HepG2 (cell line): ENCODE measurements at regions not wholly inside any gene's neighbourhood (a gene's known extent, or its start where the extent isn't known, plus 50 kb on each side); places are given as distances from the start of the nearest gene placed in this dataset.
"Not testable (repeated sequence)": the region's sequence is repeated elsewhere in the genome, so short reads cannot be mapped to it uniquely, and the experiment has no call there.

Experiments
- ATAC-seq: fragments of 200-7000 bp; cut with Tn5 transposase; 3 replicates; pipeline ENCODE4 v1.9.1; 2020; ENCODE audit warnings: mild to moderate bottlenecking, moderate library complexity
- BruUV-seq: library from RNA; stranded (reverse); fragments of 400-500 nt; replicated peaks from 2 replicates; lab custom pipeline; 2021; lab: Mats Ljungman, UMichigan
- CTCF ChIA-PET: fragments of 300-600 bp; formaldehyde crosslinking; extraction: SDS; loops from one replicate; lab custom pipeline; 2021; ENCODE audit warnings: low total read pairs, inconsistent platforms, low intra/inter-chr PET ratio; lab: Yijun Ruan, JAX
- POLR2A ChIA-PET: fragments of 350-600 bp; sonication (Branson Sonifier 250); formaldehyde crosslinking; loops from one replicate; lab custom pipeline; 2020; ENCODE audit warnings: antibody characterized with exemption, inconsistent platforms; lab: Yijun Ruan, JAX
- DNase-seq: peaks from one replicate; pipeline ENCODE4 v3.0.0-alpha.2; 2015; ENCODE audit warnings: low spot score
- FAIRE-seq: peaks from 3 replicates; lab custom pipeline; 2011; peaks lifted over from hg19 to GRCh38; lab: Jason Lieb, UNC
- H2AFZ ChIP-seq: one replicate; pipeline ENCODE4 v1.6.1; 2011; ENCODE audit warnings: low read length, inconsistent platforms
- H3K27ac ChIP-seq: fragments of 300-600 bp; 3 replicates; pipeline ENCODE4 v1.8.0; 2011; ENCODE audit warnings: mixed run types, mild to moderate bottlenecking, mixed read lengths, low read length, inconsistent platforms; ENCODE audit not compliant: insufficient read depth; ENCODE audit errors: extremely low read length
- H3K27me3 ChIP-seq, 2 experiments: fragments of 200-600 bp in 1 of 2; 2 replicates in 1 of 2; 3 replicates in 1 of 2; pipeline versions ENCODE4 v1.6.0 to v1.8.0; 2011; ENCODE audit warnings: low read length in 2 of 2, mild to moderate bottlenecking in 2 of 2, moderate library complexity in 2 of 2, inconsistent platforms in 1 of 2; ENCODE audit not compliant: insufficient read depth in 2 of 2, control insufficient read depth in 1 of 2
- H3K36me3 ChIP-seq, 2 experiments: fragments of 200-600 bp in 1 of 2; replicated peaks in 1 of 2; 2 replicates in 1 of 2; 3 replicates in 1 of 2; pipeline versions ENCODE4 v1.5.1 to v1.8.0; 2011; ENCODE audit warnings: low read length in 2 of 2, inconsistent platforms in 1 of 2; ENCODE audit not compliant: insufficient read depth in 2 of 2, control insufficient read depth in 1 of 2
- H3K4me1 ChIP-seq: 2 replicates; pipeline ENCODE4 v1.5.1; 2012; ENCODE audit warnings: low read length, inconsistent platforms; ENCODE audit not compliant: insufficient read depth
- H3K4me2 ChIP-seq: 2 replicates; pipeline ENCODE4 v1.6.0; 2011; ENCODE audit warnings: low read depth, low read length, inconsistent platforms
- H3K4me3 ChIP-seq, 3 experiments: fragments of 200-600 bp in 1 of 3; sonication (generic), shearing (Covaris generic) in 1 of 3; replicated peaks in 1 of 3; 2 replicates each; pipeline ENCODE4 v1.5.1; 2011 to 2016; ENCODE audit warnings: low read length in 3 of 3, inconsistent platforms in 2 of 3, low read depth in 2 of 3, mild to moderate bottlenecking in 2 of 3, control low read depth in 1 of 3, mixed read lengths in 1 of 3; ENCODE audit not compliant: insufficient read depth in 1 of 3
- H3K79me2 ChIP-seq: one replicate; pipeline ENCODE4 v1.6.1; 2011; ENCODE audit warnings: low read length, inconsistent platforms; ENCODE audit not compliant: insufficient read depth
- H3K9ac ChIP-seq: 2 replicates; pipeline ENCODE4 v1.6.0; 2011; ENCODE audit warnings: mild to moderate bottlenecking, low read depth, low read length, inconsistent platforms; ENCODE audit not compliant: insufficient read depth
- H3K9me3 ChIP-seq: 2 replicates; pipeline ENCODE4 v1.5.1; 2012; ENCODE audit warnings: mild to moderate bottlenecking, low read length
- H4K20me1 ChIP-seq: 2 replicates; pipeline ENCODE4 v1.6.0; 2011; ENCODE audit warnings: inconsistent platforms, mild to moderate bottlenecking, low read length, moderate library complexity; ENCODE audit not compliant: insufficient read depth
- EEA1 ChIP-seq: sonication (generic); formaldehyde crosslinking; IDR thresholded peaks from 2 replicates; pipeline ENCODE4 v1.5.1; 2020; ENCODE audit warnings: mild to moderate bottlenecking, missing genetic modification reagents, borderline replicate concordance
- EZH2 ChIP-seq: conservative IDR thresholded peaks from 2 replicates; pipeline ENCODE4 v1.6.1; 2012; ENCODE audit warnings: mild to moderate bottlenecking, low read depth, low read length, moderate library complexity
- SALL1 ChIP-seq: sonication (generic); formaldehyde crosslinking; IDR thresholded peaks from 2 replicates; pipeline ENCODE4 v1.8.0; 2022; ENCODE audit warnings: mild to moderate bottlenecking, missing genetic modification reagents
- ZBTB1 ChIP-seq: sonication (generic); formaldehyde crosslinking; IDR thresholded peaks from 2 replicates; pipeline ENCODE4 v1.4.0; 2020; ENCODE audit warnings: missing genetic modification reagents, borderline replicate concordance
- ZNF205 ChIP-seq: IDR thresholded peaks from 2 replicates; pipeline ENCODE4 v1.6.1; 2018; ENCODE audit warnings: missing biosample characterization, missing genetic modification reagents
- ZNF598 ChIP-seq: sonication (generic); formaldehyde crosslinking; IDR thresholded peaks from 2 replicates; pipeline ENCODE4 v1.5.1; 2020; ENCODE audit warnings: mild to moderate bottlenecking, missing genetic modification reagents, borderline replicate concordance
- WGBS: methylation state at CpG from one replicate; pipeline ENCODE4 v1.1.6; 2017; ENCODE audit warnings: low lambda C conversion rate; 5-methylcytosine and 5-hydroxymethylcytosine counted together
- in situ Hi-C: cut with HindIII; loops from 2 replicates; pipeline ENCODE4 v1.10.0; 2017; ENCODE audit warnings: low pct_unique_long_range_greater_than_20kb; ENCODE audit not compliant: extremely low pct_ligation_motif_present
- intact Hi-C: fragments of 100-400 bp; cut with micrococcal nuclease; formaldehyde crosslinking; loops from one replicate; pipeline ENCODE4 v1.10.0; 2022; ENCODE audit not compliant: unreplicated experiment

DNA sequence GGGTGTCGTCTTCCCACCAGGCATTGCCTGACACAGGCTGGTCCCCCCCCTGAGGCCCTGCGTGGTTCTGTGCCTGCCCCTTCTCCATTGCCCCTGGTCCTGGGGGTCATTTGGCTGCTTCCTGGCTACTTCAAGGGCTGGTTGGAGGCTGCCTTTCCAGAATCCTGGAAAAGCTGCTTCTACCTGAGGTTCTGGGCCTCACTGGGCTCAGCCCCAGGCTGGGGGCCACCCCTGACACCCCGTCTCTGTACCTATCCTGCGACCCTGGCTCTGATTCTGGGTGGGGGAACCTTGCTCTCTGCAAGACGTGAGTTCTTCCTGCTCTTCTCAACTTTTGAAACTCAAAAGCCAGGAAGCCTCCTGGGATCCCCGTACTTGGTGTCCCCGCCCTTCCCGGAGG is 149.3 kb upstream of the PTPN1 start:
- H3K4me3 ChIP-seq: no peak overlapping the region
- no peaks in the 10 kb centered on the region for H3K79me2 ChIP-seq
- ATAC-seq: no peak; the same call in 1 of the 3 replicates
- DNase-seq: no peak
- peaks cover 8 to 64% of the 10 kb centered on the region in 2 experiments for H3K27me3 ChIP-seq
- peaks cover 88% of the 10 kb centered on the region for H3K4me1 ChIP-seq
- ChIA-PET CTCF (no interaction called here), POLR2A (interaction anchor here (1.0 kb wide), 1 partner anchor 12 kb away, joined by 3 read pairs; no protein-coding TSS in a partner anchor)
- FAIRE-seq: no peak
- WGBS: 43% methylated on average over 8 of the region's 8 CpGs
- BruUV-seq: no TSS peak
- H3K27ac ChIP-seq: no peak overlapping the region
- no peaks in the 10 kb centered on the region for H4K20me1 ChIP-seq
- no peak overlapping the region for H2AFZ ChIP-seq
- no peak overlapping the region for H3K9ac ChIP-seq
- intact Hi-C loops (no loop called here), in situ Hi-C loops (no loop called here)
- no peak overlapping the region for H3K4me2 ChIP-seq
- H3K36me3 ChIP-seq: no peaks in the 10 kb centered on the region
- TF ChIP-seq ZBTB1 (CRISPR knock-in tag) (no peak), ZNF205 (CRISPR knock-in tag) (no peak), EEA1 (peak; percentile 70; the same call in 1 of the 2 replicates), EZH2 (0 out of 2 replicates have a peak, but pooled peaks have one; percentile 26), SALL1 (CRISPR knock-in tag) (0 out of 2 replicates have a peak, but pooled peaks have one; percentile 14), ZNF598 (0 out of 2 replicates have a peak, but pooled peaks have one; percentile 46)
- no peaks in the 10 kb centered on the region for H3K9me3 ChIP-seq

DNA sequence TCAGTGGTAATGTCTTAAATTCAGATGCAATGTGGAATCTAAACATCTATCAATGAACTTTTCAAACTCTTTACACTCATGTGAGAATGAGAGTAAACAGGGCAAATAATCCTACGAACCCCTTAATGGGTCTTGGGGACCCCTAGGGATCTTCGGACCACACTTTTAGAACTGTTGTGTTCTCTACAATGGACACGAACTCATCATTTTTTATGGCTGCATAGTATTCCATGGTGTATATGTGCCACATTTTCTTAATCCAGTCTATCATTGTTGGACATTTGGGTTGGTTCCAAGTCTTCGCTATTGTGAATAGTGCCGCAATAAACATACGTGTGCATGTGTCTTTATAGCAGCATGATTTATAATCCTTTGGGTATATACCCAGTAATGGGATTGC is 148.0 kb upstream of the PTPN1 start:
- H3K4me3 ChIP-seq, BruUV-seq, H3K9ac ChIP-seq, H2AFZ ChIP-seq, CTCF ChIA-PET, H4K20me1 ChIP-seq, in situ Hi-C loops, DNase-seq, intact Hi-C loops, H3K79me2 ChIP-seq, H3K4me2 ChIP-seq, POLR2A ChIA-PET, ATAC-seq, H3K9me3 ChIP-seq, H3K27ac ChIP-seq, H3K36me3 ChIP-seq, FAIRE-seq: not testable (repeated sequence)
- Histone ChIP-seq H3K27me3 (peaks cover 2 to 52% of the 10 kb centered on the region in 2 experiments), H3K4me1 (peaks cover 88% of the 10 kb centered on the region)
- 70% methylated on average over 6 of the region's 6 CpGs for WGBS
